Transverse colon (tissue), 4 donors: ENCODE measurements at regions not wholly inside any gene's neighbourhood (a gene's known extent, or its start where the extent isn't known, plus 50 kb on each side); places are given as distances from the start of the nearest gene placed in this dataset.

Source experiments
- DNase-seq: peaks from one replicate; pipeline ENCODE4 v3.0.0-alpha.2; 2019
- H3K27ac ChIP-seq, 4 donors: fragments of 200-600 bp; sonication (generic); 2 replicates each; pipeline ENCODE4 v1.5.1; 2016 to 2018; ENCODE audit warnings: inconsistent platforms in 4 of 4
- H3K27me3 ChIP-seq: fragments of 200-600 bp; sonication (generic); 2 replicates; pipeline ENCODE4 v1.5.1; 2017; ENCODE audit warnings: inconsistent platforms
- H3K36me3 ChIP-seq, 4 donors: fragments of 200-600 bp; sonication (generic); 2 replicates each; pipeline ENCODE4 v1.5.1; 2017 to 2019; ENCODE audit warnings: inconsistent platforms in 4 of 4
- H3K4me1 ChIP-seq, 4 donors: fragments of 200-600 bp; sonication (generic); 2 replicates each; pipeline ENCODE4 v1.5.1; 2017 to 2020; ENCODE audit warnings: inconsistent platforms in 4 of 4
- H3K4me3 ChIP-seq, 4 donors: fragments of 200-600 bp; sonication (generic); 1 replicate in 1 of 4; 2 replicates in 3 of 4; pipeline versions ENCODE4 v1.5.1 to v1.6.1; 2017 to 2019; ENCODE audit warnings: inconsistent platforms in 4 of 4
- H3K9me3 ChIP-seq, 2 donors: fragments of 200-600 bp; sonication (generic); 2 replicates each; pipeline ENCODE4 v1.5.1; 2017 to 2019; ENCODE audit warnings: inconsistent platforms in 2 of 2
- EP300 ChIP-seq: sonication (generic); formaldehyde crosslinking; IDR thresholded peaks from one replicate; pipeline ENCODE4 v1.6.1; 2017; ENCODE audit warnings: antibody characterized with exemption, low read depth
- POLR2A ChIP-seq: fragments of 450-650 bp; IDR thresholded peaks from one replicate; pipeline ENCODE4 v1.6.1; 2016; ENCODE audit warnings: antibody characterized with exemption, mild to moderate bottlenecking, moderate library complexity
- POLR2AphosphoS5 ChIP-seq, 3 donors: sonication (generic); formaldehyde crosslinking; IDR thresholded peaks; one replicate each; pipeline ENCODE4 v1.6.1; 2016; ENCODE audit warnings: antibody characterized with exemption in 3 of 3
- WGBS, 2 donors: methylation state at CpG; one replicate each; pipeline ENCODE4 v1.1.5; 2018; ENCODE audit warnings: low coverage in 1 of 2; 5-methylcytosine and 5-hydroxymethylcytosine counted together
- in situ Hi-C, 4 donors: fragments of 200-750 bp; cut with MboI; loops; one replicate each; pipeline versions ENCODE4 v1.15.0 to v1.15.1; 2017; ENCODE audit warnings: low sequenced_read_pairs in 3 of 4, low pct_ligation_motif_present in 1 of 4, low pct_unique_long_range_greater_than_20kb in 1 of 4
- intact Hi-C: fragments of 100-400 bp; cut with DNase I; formaldehyde crosslinking; loops from one replicate; pipeline ENCODE4 v1.15.1; 2023; ENCODE audit warnings: low total_unique reads
- TF ChIP-seq, protein P1 (sequence below), 5 experiments: fragments of 200-600 bp in 3 of 5; fragments of 450-650 bp in 2 of 5; sonication (generic) in 3 of 5; IDR thresholded peaks; 1 replicate in 2 of 5; 2 replicates in 3 of 5; pipeline ENCODE4 v1.5.1; 2016 to 2017; ENCODE audit warnings: antibody characterized with exemption in 5 of 5, inconsistent platforms in 3 of 5, mild to moderate bottlenecking in 2 of 5, moderate library complexity in 1 of 5

- 61 to 75% methylated on average over 4 of the region's 4 CpGs for WGBS, 2 donors
Observed at GRCh38 chr2:67065046-67065445, 332.1 kb upstream of the ETAA1 start.

DNA sequence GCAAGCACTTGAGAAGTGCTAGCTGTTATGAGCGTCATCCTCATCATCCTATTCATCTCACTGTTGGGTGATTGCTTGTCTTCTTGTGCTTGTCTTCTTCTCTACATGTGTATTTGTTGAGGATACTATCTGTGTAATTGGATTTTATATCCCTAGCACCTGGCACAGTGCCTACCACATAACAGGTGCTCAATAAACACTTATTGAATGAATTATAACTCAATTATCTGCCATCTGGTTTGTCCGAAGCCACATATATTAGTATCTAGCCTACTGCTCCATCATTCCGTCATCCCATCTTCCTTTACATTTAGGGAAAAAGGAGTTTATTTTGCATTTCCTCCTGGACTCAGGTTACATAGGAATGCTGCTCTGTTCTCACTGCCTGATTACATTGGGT, 330.4 kb upstream of the ETAA1 start:
- Histone ChIP-seq H3K36me3 (no peaks in the 10 kb centered on the region), H3K4me1 (no peaks in the 10 kb centered on the region), H3K9me3 (no peaks in the 10 kb centered on the region), H3K27me3 (no peaks in the 10 kb centered on the region), H3K4me3 (no peak overlapping the region), H3K27ac (no peak overlapping the region)
- DNase-seq: no peak
- intact Hi-C loops: no loop called here
- 81 to 100% methylated on average over 1 to 3 of the region's 3 CpGs for WGBS, 2 donors
- TF ChIP-seq, protein P1, sequence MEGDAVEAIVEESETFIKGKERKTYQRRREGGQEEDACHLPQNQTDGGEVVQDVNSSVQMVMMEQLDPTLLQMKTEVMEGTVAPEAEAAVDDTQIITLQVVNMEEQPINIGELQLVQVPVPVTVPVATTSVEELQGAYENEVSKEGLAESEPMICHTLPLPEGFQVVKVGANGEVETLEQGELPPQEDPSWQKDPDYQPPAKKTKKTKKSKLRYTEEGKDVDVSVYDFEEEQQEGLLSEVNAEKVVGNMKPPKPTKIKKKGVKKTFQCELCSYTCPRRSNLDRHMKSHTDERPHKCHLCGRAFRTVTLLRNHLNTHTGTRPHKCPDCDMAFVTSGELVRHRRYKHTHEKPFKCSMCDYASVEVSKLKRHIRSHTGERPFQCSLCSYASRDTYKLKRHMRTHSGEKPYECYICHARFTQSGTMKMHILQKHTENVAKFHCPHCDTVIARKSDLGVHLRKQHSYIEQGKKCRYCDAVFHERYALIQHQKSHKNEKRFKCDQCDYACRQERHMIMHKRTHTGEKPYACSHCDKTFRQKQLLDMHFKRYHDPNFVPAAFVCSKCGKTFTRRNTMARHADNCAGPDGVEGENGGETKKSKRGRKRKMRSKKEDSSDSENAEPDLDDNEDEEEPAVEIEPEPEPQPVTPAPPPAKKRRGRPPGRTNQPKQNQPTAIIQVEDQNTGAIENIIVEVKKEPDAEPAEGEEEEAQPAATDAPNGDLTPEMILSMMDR (IDR thresholded peaks at IDR 0.05): no peak
- no peak for TF ChIP-seq POLR2AphosphoS5 (IDR thresholded peaks at IDR 0.05)
- TF ChIP-seq POLR2A: no peak
- TF ChIP-seq EP300: no peak
- in situ Hi-C loops: no loop called here

More at GRCh38 chr2:67065046-67065445, 332.1 kb upstream of the ETAA1 start:
- intact Hi-C loops (no loop called here), in situ Hi-C loops (no loop called here)
- H3K27me3 ChIP-seq: no peaks in the 10 kb centered on the region
- DNase-seq: no peak
- H3K36me3 ChIP-seq: no peaks in the 10 kb centered on the region
- H3K4me3 ChIP-seq: no peak overlapping the region
- TF ChIP-seq POLR2AphosphoS5 (IDR thresholded peaks at IDR 0.05): peak in 1 of 3 donors; percentile 29
- TF ChIP-seq POLR2A: no peak
- no peaks in the 10 kb centered on the region for H3K9me3 ChIP-seq
- peak overlapping the region in 3 of 4 donors; percentile 39 to 63 (median 53) for H3K27ac ChIP-seq
- H3K4me1 ChIP-seq: no peaks in the 10 kb centered on the region

DNA sequence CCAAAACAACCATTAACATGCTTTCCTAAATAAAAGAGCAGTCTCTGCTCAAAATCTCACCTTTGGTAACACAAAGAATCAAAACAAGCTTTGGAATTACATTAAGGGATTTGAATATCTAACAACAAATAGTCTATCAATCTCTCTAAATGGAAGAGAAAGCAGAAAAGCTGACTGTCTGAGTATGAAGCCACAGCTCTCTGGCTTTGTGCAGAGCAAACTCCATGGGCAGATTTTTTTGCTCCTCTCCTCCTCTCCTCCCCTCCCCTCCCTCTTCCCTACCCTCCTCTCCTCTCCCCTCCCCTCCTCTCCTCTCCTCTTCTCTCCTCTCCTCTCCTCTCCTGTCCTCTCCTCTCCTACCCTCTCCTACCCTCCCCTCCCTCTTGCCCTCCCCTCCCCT, 329.5 kb upstream of the ETAA1 start:
- TF ChIP-seq POLR2AphosphoS5 (IDR thresholded peaks at IDR 0.05) (no peak), POLR2A (no peak), EP300 (no peak)
- TF ChIP-seq, protein P1 (IDR thresholded peaks at IDR 0.05): no peak
- Histone ChIP-seq H3K27ac (no peak overlapping the region), H3K9me3 (no peaks in the 10 kb centered on the region), H3K4me3 (no peak overlapping the region), H3K27me3 (no peaks in the 10 kb centered on the region), H3K36me3 (no peaks in the 10 kb centered on the region), H3K4me1 (no peaks in the 10 kb centered on the region)
- intact Hi-C loops (no loop called here), in situ Hi-C loops (no loop called here)
- no peak for DNase-seq

GRCh38 chr2:67070826-67071225, 326.3 kb upstream of the ETAA1 start:
- no peak overlapping the region for H3K27ac ChIP-seq
- TF ChIP-seq POLR2A: no peak
- no peak for TF ChIP-seq EP300
- no peak for TF ChIP-seq POLR2AphosphoS5 (IDR thresholded peaks at IDR 0.05)
- TF ChIP-seq, protein P1 (IDR thresholded peaks at IDR 0.05): no peak
- no peaks in the 10 kb centered on the region for H3K36me3 ChIP-seq
- DNase-seq: no peak
- WGBS, 2 donors: 56 to 57% methylated on average over 1 of the region's 1 CpG
- intact Hi-C loops (no loop called here), in situ Hi-C loops (no loop called here)
- peaks cover 0 to under 1% (median 0%) of the 10 kb centered on the region in 4 donors for H3K4me1 ChIP-seq
- no peak overlapping the region for H3K4me3 ChIP-seq
- H3K9me3 ChIP-seq: no peaks in the 10 kb centered on the region
- H3K27me3 ChIP-seq: no peaks in the 10 kb centered on the region

- no peak overlapping the region for H3K4me3 ChIP-seq
- in situ Hi-C loops (no loop called here), intact Hi-C loops (no loop called here)
- 65 to 76% methylated on average over 4 to 7 of the region's 7 CpGs for WGBS, 2 donors
- peaks cover 0 to 3% (median 0%) of the 10 kb centered on the region in 4 donors for H3K4me1 ChIP-seq
- DNase-seq: no peak
- peak overlapping the region; percentile 1 to 67 (median 24) for H3K27ac ChIP-seq
- no peaks in the 10 kb centered on the region for H3K9me3 ChIP-seq
- no peaks in the 10 kb centered on the region for H3K36me3 ChIP-seq
- no peaks in the 10 kb centered on the region for H3K27me3 ChIP-seq
- TF ChIP-seq EP300 (no peak), POLR2AphosphoS5 (IDR thresholded peaks at IDR 0.05) (no peak), POLR2A (no peak)
- TF ChIP-seq, protein P1 (IDR thresholded peaks at IDR 0.05): no peak
Observed at GRCh38 chr2:67075056-67075455, 322.1 kb upstream of the ETAA1 start.
